GM19395 (cell line): ENCODE measurements at regions not wholly inside any gene's neighbourhood (a gene's known extent, or its start where the extent isn't known, plus 50 kb on each side); places are given as distances from the start of the nearest gene placed in this dataset.
"Not testable (repeated sequence)": the region's sequence is repeated elsewhere in the genome, so short reads cannot be mapped to it uniquely, and the experiment has no call there.

ENCODE experiments used
- ATAC-seq: cut with Tn5 transposase; IDR thresholded peaks from one replicate; pipeline ENCODE4 v1.9.1; 2021; ENCODE audit warnings: mild to moderate bottlenecking, moderate library complexity; ENCODE audit not compliant: unreplicated experiment

DNA sequence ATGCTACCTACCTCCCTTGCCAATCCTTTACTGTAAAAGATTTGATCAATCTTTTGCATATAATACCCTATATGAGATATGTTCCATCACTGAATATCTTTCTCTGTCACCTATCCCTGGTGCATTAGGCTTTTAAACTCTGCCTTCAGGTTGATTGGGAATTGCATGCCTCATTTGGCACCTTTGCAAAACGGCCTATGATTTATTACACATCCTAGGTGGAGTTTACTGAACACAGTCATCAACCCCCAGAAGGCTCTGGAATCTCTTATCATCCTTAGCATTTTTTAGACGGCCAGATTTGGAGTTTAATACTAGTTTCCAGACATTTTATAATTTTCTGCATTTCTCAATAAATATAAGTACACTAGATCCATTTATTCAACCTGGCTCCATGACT, 448.4 kb upstream of the SLC10A2 start:
- ATAC-seq, result no peak

DNA sequence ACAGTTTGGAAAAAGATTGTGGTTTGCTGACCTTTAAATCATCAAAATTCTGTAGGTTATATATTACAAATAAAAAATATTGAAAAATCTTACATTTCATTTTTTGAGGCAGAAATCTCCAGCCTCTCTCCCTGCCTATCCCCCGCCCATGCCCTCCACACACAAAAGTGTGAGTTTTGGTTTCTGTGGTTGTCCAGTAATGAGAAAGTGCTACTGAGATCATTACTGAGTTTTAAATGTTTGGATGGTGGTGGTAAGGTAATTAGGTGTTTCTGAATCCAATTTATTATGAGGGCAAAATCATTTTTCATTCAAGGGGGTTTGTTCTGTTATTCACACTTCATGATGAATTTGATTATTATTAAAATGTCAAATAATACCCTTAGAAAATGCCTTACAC, 448.0 kb upstream of the SLC10A2 start:
- no peak for ATAC-seq

- no peak for ATAC-seq
Measured at GRCh38 chr13:103510007-103510535, 443.9 kb upstream of the SLC10A2 start.

DNA sequence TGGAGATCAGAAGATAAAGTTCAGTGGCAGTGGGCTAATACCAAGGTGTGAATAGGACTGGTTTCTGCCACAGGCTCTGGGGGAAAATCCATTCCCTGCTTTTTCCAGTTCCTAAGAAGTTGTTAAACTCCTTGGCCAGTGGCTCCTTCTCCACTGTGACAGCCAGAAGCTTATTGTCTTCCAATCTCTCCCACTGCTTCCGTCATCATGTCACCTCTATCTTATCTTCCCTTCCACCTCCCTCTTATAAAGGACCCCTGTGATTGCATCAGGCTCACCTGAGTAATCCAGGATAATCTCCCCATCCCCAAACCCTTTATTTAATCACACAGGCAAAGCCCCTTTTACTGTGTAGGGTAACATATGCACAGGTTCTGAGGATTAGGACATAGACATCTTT, 431.2 kb upstream of the SLC10A2 start:
- no peak for ATAC-seq

DNA sequence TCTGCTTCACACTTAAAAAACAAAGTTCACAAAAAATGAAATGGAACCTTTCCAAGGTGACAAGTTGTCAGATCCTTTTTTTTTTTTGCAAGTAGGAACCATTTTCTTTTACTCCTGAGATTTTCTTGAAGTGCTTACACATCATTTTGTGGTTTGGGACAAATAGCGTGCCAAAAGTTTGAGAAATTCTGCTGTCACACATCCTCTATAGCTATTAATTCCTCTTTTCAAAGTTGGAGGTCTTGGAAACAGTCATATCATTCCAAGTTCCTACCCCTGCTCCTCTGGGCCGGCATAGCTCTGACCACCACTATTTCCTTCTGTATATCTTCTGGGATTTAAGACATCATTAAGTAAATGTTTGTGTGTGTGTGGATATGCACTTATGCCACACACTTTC, 421.6 kb upstream of the SLC10A2 start:
- ATAC-seq, result no peak

- ATAC-seq, result no peak
Measured at GRCh38 chr13:103473081-103473480, 406.9 kb upstream of the SLC10A2 start.

- ATAC-seq, result no peak
Measured at GRCh38 chr13:103471896-103472295, 405.7 kb upstream of the SLC10A2 start.

GRCh38 chr13:103469771-103470170, 403.6 kb upstream of the SLC10A2 start:
- no peak for ATAC-seq

GRCh38 chr13:103466761-103467160, 400.5 kb upstream of the SLC10A2 start:
- no peak for ATAC-seq

DNA sequence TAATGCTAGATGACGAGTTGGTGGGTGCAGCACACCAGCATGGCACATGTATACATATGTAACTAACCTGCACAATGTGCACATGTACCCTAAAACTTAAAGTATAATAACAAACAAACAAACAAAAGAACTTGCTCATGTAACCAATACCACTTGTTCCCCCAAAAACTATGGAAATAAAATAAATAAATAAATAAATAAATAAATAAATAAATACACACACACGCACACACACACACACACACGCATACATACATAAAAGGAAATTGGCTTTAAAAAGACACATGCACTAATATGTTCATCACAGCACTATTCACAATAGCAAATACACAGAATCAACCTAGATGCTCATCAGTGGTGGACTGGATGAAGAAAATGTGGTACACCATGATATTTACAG, 394.0 kb upstream of the SLC10A2 start:
- not testable (repeated sequence) for ATAC-seq

DNA sequence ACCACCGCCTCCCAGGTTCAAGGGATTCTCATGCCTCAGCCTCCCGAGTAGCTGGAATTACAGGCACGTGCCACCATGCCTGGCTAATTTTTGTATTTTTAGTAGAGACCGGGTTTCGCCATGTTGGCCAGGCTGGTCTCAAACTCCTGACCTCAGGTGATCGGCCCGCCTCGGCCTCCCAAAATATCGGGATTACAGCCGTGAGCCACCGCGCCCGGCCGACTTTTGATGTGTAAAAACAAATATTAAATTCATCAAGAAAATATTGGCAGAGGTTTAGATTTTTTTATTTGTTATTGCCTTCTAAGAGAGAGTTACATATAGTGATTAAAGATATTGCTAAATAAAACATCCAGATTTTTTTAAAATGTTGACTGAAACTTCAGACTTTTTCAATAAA, 390.8 kb upstream of the SLC10A2 start:
- ATAC-seq, result not testable (repeated sequence)

GRCh38 chr13:103451656-103452055, 385.4 kb upstream of the SLC10A2 start:
- ATAC-seq, result no peak

- ATAC-seq, result no peak
Measured at GRCh38 chr13:103443604-103444003, 377.4 kb upstream of the SLC10A2 start.

DNA sequence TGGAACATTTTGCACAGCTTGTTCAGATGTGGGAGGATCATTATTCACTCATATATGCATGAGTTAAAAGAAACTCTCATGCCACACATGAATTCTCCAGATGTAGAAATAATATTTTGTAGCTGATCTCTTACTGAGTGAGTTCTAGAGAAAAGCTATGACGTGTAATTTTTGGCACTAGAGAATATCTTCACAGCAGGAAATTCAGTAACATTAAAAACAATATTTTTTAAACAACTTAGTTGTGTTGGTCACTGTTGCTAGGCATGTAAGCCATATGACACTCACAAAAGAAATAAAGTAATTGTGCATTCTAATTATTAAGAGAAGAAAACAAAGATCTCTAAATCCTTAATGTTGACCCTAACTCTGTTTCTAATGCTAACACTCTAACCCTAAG, 371.4 kb upstream of the SLC10A2 start:
- ATAC-seq, result no peak

DNA sequence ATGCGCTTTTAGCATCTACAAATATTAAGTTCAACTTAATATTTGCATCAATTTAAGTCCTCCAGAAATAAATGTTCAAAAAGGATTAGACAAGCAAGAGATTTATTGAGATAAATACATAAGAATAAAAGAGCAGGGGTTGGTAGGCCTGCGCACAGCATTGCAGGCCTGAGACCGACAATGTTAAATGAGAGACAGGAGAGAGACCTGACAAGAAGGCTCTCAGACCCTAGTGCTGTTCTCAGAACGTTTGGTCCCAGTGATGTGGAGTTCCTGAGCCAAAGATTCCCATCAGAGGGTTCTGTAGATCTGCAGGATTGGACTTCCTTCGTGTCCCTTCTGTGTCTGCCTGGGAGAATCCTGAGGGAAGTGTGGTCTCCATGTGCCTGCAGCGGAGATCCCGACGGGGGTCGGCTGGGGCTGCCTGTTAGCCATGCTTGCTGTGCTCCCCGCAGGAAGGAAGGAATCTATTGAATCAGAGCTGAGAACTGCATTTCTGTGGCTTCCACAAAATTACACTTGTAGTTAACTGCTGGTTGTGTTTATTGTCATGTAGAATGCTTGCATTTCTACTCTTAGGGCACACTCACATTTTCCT, 369.9 kb upstream of the SLC10A2 start:
- no peak for ATAC-seq

GRCh38 chr13:103431856-103432255, 365.6 kb upstream of the SLC10A2 start:
- ATAC-seq, result no peak

GRCh38 chr13:103430368-103430767, 364.2 kb upstream of the SLC10A2 start:
- ATAC-seq, result no peak

- ATAC-seq, result no peak
Measured at GRCh38 chr13:103410002-103410401, 343.8 kb upstream of the SLC10A2 start.

DNA sequence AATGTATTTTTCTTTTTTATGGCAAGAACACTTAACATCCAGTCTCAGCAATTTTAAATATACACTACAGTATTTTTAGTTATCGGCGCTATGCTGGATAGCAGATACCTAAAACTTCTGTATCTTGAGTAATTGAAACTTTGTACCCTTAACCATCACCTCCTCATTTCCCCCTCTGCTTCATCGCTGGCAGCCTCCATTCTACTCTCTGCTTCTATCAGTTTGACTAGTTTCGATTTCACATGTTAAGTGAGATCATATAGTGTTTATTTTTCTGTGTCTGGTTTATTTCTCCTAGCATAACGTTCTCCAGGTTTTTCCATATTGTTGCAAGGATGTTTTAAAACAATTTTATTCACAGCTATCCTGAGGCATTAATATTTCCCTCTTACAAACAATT, 340.8 kb upstream of the SLC10A2 start:
- no peak for ATAC-seq

GRCh38 chr13:103405297-103405696, 339.1 kb upstream of the SLC10A2 start:
- no peak for ATAC-seq

- no peak for ATAC-seq
Measured at GRCh38 chr13:103403814-103404213, 337.6 kb upstream of the SLC10A2 start.

DNA sequence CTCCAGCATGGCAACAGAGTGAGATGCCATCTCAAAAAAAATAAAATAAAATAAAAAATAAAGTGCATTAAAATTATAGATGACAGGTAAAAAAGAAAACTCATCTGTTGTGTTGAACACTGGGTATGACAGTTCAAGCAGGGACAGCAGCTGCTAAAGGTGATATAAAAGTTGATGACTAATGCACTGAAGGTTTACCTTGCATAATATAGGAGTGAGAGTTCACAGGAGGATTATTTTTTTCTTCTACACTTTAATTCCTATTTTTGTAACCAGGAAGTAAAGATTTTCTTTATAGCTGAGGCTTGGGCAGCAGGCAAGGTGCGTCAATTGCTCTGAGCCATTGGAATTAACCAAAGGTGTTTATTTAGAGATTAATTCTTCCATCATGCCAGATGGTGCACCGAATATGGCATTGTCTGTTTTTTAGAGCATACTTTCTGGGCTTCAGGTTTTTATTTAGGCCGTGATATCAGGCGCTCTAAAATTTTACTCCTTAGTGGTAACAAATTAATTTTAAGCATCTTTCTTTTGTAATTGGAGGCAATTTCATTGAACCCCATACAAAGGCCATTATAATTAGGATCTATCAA, 337.0 kb upstream of the SLC10A2 start:
- ATAC-seq, result no peak

GRCh38 chr13:103395139-103395538, 328.9 kb upstream of the SLC10A2 start:
- peak; percentile 51 for ATAC-seq
